ENCODE measurements at regions not wholly inside any gene's neighbourhood (a gene's known extent, or its start where the extent isn't known, plus 50 kb on each side); places are given as distances from the start of the nearest gene placed in this dataset.

DNA sequence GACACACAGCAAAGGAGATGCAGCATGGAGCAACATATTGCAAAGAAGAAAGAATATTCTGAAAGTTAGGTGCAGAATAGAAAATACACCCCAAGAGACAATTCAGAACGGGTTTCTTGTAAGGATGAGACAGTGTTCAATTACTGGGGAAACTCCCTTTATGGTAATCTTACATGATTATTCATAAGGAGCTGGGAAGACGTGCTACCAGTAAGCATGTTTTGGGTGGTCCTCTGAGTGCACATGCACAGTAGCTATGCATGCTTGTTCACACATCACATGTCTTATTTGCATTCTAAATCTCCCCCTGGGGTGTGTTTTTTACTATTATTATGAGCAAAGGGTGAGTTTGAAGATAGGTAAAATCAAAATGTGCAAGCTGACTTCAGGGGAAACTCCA lies 1448.8 kb downstream of the TECRL start:
- TF ChIP-seq POLR2AphosphoS5 (IDR thresholded peaks at IDR 0.05) = no peak
- TF ChIP-seq, protein P1, sequence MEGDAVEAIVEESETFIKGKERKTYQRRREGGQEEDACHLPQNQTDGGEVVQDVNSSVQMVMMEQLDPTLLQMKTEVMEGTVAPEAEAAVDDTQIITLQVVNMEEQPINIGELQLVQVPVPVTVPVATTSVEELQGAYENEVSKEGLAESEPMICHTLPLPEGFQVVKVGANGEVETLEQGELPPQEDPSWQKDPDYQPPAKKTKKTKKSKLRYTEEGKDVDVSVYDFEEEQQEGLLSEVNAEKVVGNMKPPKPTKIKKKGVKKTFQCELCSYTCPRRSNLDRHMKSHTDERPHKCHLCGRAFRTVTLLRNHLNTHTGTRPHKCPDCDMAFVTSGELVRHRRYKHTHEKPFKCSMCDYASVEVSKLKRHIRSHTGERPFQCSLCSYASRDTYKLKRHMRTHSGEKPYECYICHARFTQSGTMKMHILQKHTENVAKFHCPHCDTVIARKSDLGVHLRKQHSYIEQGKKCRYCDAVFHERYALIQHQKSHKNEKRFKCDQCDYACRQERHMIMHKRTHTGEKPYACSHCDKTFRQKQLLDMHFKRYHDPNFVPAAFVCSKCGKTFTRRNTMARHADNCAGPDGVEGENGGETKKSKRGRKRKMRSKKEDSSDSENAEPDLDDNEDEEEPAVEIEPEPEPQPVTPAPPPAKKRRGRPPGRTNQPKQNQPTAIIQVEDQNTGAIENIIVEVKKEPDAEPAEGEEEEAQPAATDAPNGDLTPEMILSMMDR (IDR thresholded peaks at IDR 0.05) = no peak
- TF ChIP-seq POLR2A (IDR thresholded peaks at IDR 0.05) = no peak
